WTC11 (cell line): ENCODE measurements at regions not wholly inside any gene's neighbourhood (a gene's known extent, or its start where the extent isn't known, plus 50 kb on each side); places are given as distances from the start of the nearest gene placed in this dataset.

Experiments used
- CREB1 ChIP-seq: sonication (generic); formaldehyde crosslinking; IDR thresholded peaks from 2 replicates; pipeline ENCODE4 v1.8.0; 2023; ENCODE audit warnings: mild to moderate bottlenecking, missing genetic modification reagents
- CTCF ChIP-seq: fragments of 200-600 bp; IDR thresholded peaks from 2 replicates; pipeline ENCODE4 v1.8.0; 2022; ENCODE audit warnings: antibody characterized with exemption
- ETV6 ChIP-seq: sonication (generic); formaldehyde crosslinking; IDR thresholded peaks from 2 replicates; pipeline ENCODE4 v1.8.1; 2022; ENCODE audit warnings: mild to moderate bottlenecking, missing genetic modification reagents
- FOXK1 ChIP-seq: sonication (generic); formaldehyde crosslinking; IDR thresholded peaks from 2 replicates; pipeline ENCODE4 v1.8.0; 2022; ENCODE audit warnings: mild to moderate bottlenecking, moderate library complexity, missing genetic modification reagents
- NFYB ChIP-seq: sonication (generic); formaldehyde crosslinking; conservative IDR thresholded peaks from 2 replicates; pipeline ENCODE4 v1.8.0; 2022; ENCODE audit warnings: low read depth, missing genetic modification reagents
- SMAD3 ChIP-seq: sonication (generic); formaldehyde crosslinking; IDR thresholded peaks from 2 replicates; pipeline ENCODE4 v1.8.0; 2022; ENCODE audit warnings: missing genetic modification reagents, mild to moderate bottlenecking, borderline replicate concordance
- USF1 ChIP-seq: sonication (generic); formaldehyde crosslinking; IDR thresholded peaks from 2 replicates; pipeline ENCODE4 v1.8.0; 2022; ENCODE audit warnings: mild to moderate bottlenecking, missing genetic modification reagents
- ZMAT4 ChIP-seq: fragments of 250-450 bp; sonication (Bioruptor Pico); IDR thresholded peaks from 2 replicates; pipeline ENCODE4 v1.9.0; 2021; ENCODE audit warnings: mild to moderate bottlenecking

- TF ChIP-seq SMAD3 (CRISPR knock-in tag): no peak
- no peak for TF ChIP-seq NFYB (CRISPR knock-in tag)
- no peak for TF ChIP-seq CTCF
- no peak for TF ChIP-seq ZMAT4 (CRISPR knock-in tag)
- TF ChIP-seq USF1 (CRISPR knock-in tag): no peak
- TF ChIP-seq ETV6 (CRISPR knock-in tag): no peak
- TF ChIP-seq FOXK1: no peak
- TF ChIP-seq CREB1 (CRISPR knock-in tag): no peak
Observed at GRCh38 chr22:22089459-22090308, 107.1 kb upstream of the TOP3B start.
